KOPT-K1 (cell line): ENCODE measurements at regions not wholly inside any gene's neighbourhood (a gene's known extent, or its start where the extent isn't known, plus 50 kb on each side); places are given as distances from the start of the nearest gene placed in this dataset.
A peak's percentile ranks its signal among the peaks of the same experiment; 100 is the strongest.

Experiments used
- H3K27ac ChIP-seq: fragments of 200-600 bp; sonication (generic); 2 replicates; pipeline ENCODE4 v1.5.1; 2016; ENCODE audit warnings: antibody characterized with exemption, mild to moderate bottlenecking, low read depth, low read length; ENCODE audit not compliant: poor library complexity, severe bottlenecking
- H3K36me3 ChIP-seq: fragments of 200-600 bp; sonication (generic); 2 replicates; pipeline ENCODE4 v1.5.1; 2017; ENCODE audit warnings: antibody characterized with exemption, mild to moderate bottlenecking, low read length, moderate library complexity; ENCODE audit not compliant: insufficient read depth
- H3K9me3 ChIP-seq: fragments of 200-600 bp; sonication (generic); 2 replicates; pipeline ENCODE4 v1.5.1; 2017; ENCODE audit warnings: antibody characterized with exemption, low read length, mild to moderate bottlenecking; ENCODE audit not compliant: insufficient read depth, poor library complexity, severe bottlenecking

- Histone ChIP-seq H3K36me3 (no peaks in the 10 kb centered on the region), H3K27ac (no peak overlapping the region), H3K9me3 (no peaks in the 10 kb centered on the region)
Observed at GRCh38 chr12:90199006-90199405, 490.4 kb upstream of the ATP2B1 start.

GRCh38 chr12:90193500-90193899, 484.9 kb upstream of the ATP2B1 start:
- Histone ChIP-seq H3K9me3 (no peaks in the 10 kb centered on the region), H3K36me3 (no peaks in the 10 kb centered on the region), H3K27ac (no peak overlapping the region)

DNA sequence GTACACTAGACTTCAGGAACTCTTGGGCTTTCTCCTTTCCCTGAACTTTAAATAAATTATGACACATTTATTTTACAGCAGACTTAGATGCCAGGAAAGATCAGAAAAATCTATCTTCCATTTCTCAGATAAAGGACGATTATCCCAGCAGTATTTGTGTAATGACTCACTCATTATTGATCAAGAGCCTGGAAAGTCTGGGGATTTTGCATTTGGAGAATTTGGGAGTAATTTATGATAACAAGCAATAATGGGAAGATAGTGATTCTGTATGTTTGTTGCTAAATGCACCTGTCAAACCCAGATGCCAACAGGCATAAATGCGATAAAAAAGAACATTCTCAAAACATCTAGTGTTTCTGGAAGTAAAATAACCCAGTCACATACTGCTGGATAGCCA, 480.2 kb upstream of the ATP2B1 start:
- H3K36me3 ChIP-seq: no peaks in the 10 kb centered on the region
- H3K9me3 ChIP-seq: peaks cover 9% of the 10 kb centered on the region
- no peak overlapping the region for H3K27ac ChIP-seq

GRCh38 chr12:90183201-90183600, 474.6 kb upstream of the ATP2B1 start:
- peaks cover 23% of the 10 kb centered on the region for H3K9me3 ChIP-seq
- no peaks in the 10 kb centered on the region for H3K36me3 ChIP-seq
- no peak overlapping the region for H3K27ac ChIP-seq

- H3K36me3 ChIP-seq: no peaks in the 10 kb centered on the region
- peaks cover 29% of the 10 kb centered on the region for H3K9me3 ChIP-seq
- H3K27ac ChIP-seq: no peak overlapping the region
Observed at GRCh38 chr12:90181216-90181615, 472.6 kb upstream of the ATP2B1 start.

DNA sequence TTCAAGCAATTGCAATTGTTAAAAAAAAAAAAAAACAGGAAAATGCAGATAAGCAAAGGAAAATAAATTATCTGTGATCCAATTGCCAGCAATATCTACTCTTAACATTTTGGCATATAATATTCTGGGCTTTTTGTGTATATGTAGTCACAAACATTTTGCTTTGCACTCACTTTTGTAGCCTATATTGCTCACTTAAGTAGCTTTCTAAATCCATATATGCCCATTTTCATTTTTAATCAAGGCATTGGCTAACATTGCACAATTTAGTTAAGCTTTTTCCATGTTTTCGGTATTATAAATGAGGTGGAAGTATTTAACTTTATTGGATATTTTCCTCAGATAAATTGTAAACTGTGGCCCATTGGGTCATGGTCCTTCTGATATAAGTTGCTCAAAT, 466.3 kb upstream of the ATP2B1 start:
- Histone ChIP-seq H3K27ac (no peak overlapping the region), H3K36me3 (no peaks in the 10 kb centered on the region), H3K9me3 (peaks cover 6% of the 10 kb centered on the region)

- no peaks in the 10 kb centered on the region for H3K36me3 ChIP-seq
- H3K27ac ChIP-seq: no peak overlapping the region
- peaks cover 6% of the 10 kb centered on the region for H3K9me3 ChIP-seq
Observed at GRCh38 chr12:90174198-90174510, 465.5 kb upstream of the ATP2B1 start.

DNA sequence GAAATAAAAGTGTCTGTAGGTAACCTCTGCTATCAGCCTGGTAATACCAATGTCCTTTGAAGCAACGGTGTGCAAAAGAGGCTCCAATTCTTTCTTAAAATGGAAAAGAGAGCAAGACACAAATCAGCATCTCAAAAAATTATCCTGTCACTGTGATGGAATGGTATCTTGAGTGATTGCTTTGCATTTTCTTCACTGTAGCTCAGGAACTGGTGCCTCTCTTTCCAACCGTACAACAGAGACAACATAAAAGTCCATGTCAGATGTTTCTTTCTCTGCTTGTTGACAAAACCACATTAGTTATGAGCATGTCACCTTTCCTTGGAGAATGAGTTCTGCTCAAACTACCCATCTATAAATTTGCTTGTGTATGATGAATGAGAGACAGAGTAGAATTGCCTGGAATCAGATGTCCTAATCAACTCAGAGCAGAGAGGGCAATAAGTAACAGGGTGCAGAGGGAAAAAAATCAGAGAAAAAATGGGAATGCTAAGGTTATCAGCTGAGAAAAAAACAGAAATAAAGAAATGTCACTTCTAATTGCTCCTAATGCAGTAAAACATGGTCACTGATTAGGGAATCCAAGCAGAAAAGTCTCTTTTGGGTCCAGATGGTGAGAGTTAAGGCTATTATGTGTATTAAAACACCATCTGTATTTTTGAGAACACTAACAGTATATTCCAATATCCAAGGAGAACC, 465.0 kb upstream of the ATP2B1 start:
- H3K27ac ChIP-seq: no peak overlapping the region
- H3K9me3 ChIP-seq: peaks cover 6% of the 10 kb centered on the region
- H3K36me3 ChIP-seq: no peaks in the 10 kb centered on the region

- Histone ChIP-seq H3K36me3 (no peaks in the 10 kb centered on the region), H3K9me3 (peaks cover 4% of the 10 kb centered on the region), H3K27ac (no peak overlapping the region)
Observed at GRCh38 chr12:90172524-90172923, 463.9 kb upstream of the ATP2B1 start.

- Histone ChIP-seq H3K9me3 (no peaks in the 10 kb centered on the region), H3K27ac (no peak overlapping the region), H3K36me3 (no peaks in the 10 kb centered on the region)
Observed at GRCh38 chr12:90170740-90171139, 462.1 kb upstream of the ATP2B1 start.

DNA sequence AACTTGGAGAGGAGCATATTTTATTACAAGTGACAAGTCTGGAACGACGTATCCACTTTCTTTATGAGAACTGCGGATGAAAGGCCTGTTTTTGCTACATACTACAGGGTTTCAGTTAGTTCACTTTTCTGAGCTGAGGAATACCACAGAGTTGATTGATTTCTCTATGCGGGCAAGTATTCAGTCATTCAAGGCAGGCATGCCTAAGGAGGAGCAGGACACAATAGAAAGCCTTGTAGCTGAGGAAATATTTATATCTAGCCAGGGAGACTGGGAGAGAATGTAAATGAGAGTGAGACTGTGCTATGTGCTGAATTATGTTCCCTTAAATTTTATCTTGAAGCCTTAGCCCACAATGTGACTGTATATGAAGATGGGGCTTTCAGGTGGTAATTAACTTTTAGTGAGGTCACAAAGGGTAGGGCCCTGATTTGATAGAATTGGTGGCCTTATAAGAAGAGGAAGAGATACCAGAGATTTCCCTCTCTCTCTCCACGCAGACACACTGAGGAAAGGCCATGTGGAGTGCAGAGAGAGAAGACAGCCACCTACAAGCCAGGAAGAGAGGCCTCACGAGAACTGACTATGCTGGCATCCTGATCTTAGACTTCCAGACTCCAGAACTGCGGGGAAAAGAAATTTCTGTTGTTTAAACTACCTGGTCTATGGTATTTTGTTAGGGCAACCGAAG, 459.0 kb upstream of the ATP2B1 start:
- no peaks in the 10 kb centered on the region for H3K9me3 ChIP-seq
- H3K27ac ChIP-seq: no peak overlapping the region
- H3K36me3 ChIP-seq: no peaks in the 10 kb centered on the region

- H3K9me3 ChIP-seq: peaks cover 5% of the 10 kb centered on the region
- H3K36me3 ChIP-seq: no peaks in the 10 kb centered on the region
- H3K27ac ChIP-seq: no peak overlapping the region
Observed at GRCh38 chr12:90166671-90167070, 458.0 kb upstream of the ATP2B1 start.

DNA sequence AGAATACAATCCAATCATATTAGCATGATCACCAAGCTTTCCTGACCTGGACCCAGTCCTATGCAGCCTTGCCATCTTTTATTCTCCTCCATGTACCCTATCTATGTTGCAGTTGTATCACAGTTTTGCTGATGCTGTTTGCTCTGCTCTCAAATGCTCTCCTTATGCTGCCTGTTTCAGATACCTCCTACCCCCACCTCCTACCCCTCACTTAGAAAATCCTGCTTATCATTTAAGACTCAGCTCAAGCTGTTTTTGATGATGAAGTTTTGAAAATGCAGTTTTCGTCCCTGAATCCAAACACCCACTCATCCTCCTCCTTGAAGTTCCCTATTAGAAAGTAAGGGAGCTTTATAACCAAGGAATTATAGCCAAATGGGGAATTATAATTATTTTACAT, 457.4 kb upstream of the ATP2B1 start:
- H3K27ac ChIP-seq: no peak overlapping the region
- peaks cover 6% of the 10 kb centered on the region for H3K9me3 ChIP-seq
- no peaks in the 10 kb centered on the region for H3K36me3 ChIP-seq

- Histone ChIP-seq H3K9me3 (peaks cover 6% of the 10 kb centered on the region), H3K36me3 (no peaks in the 10 kb centered on the region), H3K27ac (no peak overlapping the region)
Observed at GRCh38 chr12:90163975-90164374, 455.3 kb upstream of the ATP2B1 start.

DNA sequence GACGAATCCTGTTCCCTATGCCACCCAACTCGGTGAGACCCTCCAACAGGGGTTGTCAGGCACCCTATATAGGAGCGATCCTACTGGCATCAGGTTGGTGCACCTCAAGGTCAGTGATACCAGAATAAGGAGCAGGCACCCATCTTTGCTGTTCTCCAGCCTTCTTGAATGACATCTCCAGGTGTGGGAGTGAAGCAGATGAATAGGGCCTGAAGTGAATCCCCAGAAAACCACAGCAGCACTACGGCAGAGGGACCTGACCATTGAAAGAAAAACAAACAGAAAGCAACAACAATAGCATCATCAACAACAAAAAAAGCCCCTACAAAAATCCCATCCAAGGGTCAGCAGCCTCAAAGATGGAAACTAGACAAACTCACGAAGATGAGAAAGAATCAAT, 445.2 kb upstream of the ATP2B1 start:
- H3K27ac ChIP-seq: peak overlapping the region; percentile 87
- H3K36me3 ChIP-seq: no peaks in the 10 kb centered on the region
- peaks cover 15% of the 10 kb centered on the region for H3K9me3 ChIP-seq
